ENCODE measurements at regions not wholly inside any gene's neighbourhood (a gene's known extent, or its start where the extent isn't known, plus 50 kb on each side); places are given as distances from the start of the nearest gene placed in this dataset.

DNA sequence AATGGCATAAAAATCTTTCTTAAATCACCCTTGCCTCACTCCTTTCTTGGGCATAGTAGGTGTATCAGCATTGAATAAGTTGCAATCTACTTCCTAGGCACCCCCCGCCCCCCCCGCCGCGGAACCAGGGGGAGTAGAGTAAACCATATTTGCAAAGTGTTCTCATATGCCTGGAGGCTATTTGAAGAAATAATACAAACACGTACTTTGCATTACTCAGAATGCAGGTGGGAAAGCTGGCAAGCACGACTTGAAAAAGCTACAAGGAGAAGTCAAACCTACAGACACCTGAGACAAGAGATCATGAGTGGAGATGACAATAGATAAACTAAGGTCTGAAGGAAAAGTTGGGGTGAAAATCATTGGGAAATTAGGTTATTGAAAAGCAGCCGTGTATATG lies 65.6 kb downstream of the POM121L12 start (continued):
- TF ChIP-seq, protein P1, sequence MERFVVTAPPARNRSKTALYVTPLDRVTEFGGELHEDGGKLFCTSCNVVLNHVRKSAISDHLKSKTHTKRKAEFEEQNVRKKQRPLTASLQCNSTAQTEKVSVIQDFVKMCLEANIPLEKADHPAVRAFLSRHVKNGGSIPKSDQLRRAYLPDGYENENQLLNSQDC (CRISPR knock-in tag; IDR thresholded peaks at IDR 0.05) = no peak

DNA sequence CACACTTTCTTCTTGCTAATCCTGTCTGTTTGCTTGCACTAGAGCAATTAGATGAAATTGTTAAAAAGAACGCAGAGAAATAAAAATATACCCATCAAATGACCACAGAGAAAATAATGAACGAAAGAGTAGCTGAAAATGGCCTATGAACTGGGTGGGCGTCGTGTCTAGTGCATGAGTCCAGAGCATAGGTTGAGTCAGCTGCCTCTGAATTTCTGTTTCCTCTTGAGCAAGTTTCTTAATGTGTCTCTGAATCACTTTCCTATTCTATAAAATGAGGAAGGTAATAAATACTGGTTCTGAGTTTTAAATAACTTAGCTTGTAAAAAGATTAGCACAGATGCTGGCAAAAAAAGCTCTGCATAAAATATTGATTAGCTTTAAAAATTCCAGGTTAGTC lies 75.0 kb downstream of the POM121L12 start:
- Histone ChIP-seq H3K4me3 (no peak overlapping the region), H3K4me1 (replicated peaks in 1 of 2; ENCODE audit: control insufficient read depth in 2 of 2, insufficient read depth in 2 of 2, low read length in 2 of 2) (no peaks in the 10 kb centered on the region), H3K27ac (ENCODE audit: extremely low read depth, low read depth, low read length) (no peak overlapping the region), H3K9ac (ENCODE audit: insufficient read depth in 1 of 2, low read depth in 2 of 2, low read length in 2 of 2) (no peak overlapping the region), H3K27me3 (ENCODE audit: control insufficient read depth in 2 of 2, insufficient read depth in 2 of 2, low read length in 2 of 2) (no peaks in the 10 kb centered on the region), H4K20me1 (replicated peaks; ENCODE audit: control insufficient read depth, insufficient read depth, low read length) (no peaks in the 10 kb centered on the region), H2AFZ (ENCODE audit: low read depth, low read length) (no peak overlapping the region), H3K79me2 (ENCODE audit: control insufficient read depth, insufficient read depth, low read length) (no peaks in the 10 kb centered on the region), H3K4me2 (ENCODE audit: insufficient read depth, low read length) (no peak overlapping the region), H3K9me3 (replicated peaks; ENCODE audit: control insufficient read depth, insufficient read depth, low read depth, low read length) (no peaks in the 10 kb centered on the region), H3K9me1 (ENCODE audit: control insufficient read depth, insufficient read depth, low read length) (no peaks in the 10 kb centered on the region), H3K36me3 (ENCODE audit: control insufficient read depth, insufficient read depth, low read length) (no peaks in the 10 kb centered on the region)
- TF ChIP-seq ZC3H8 (IDR thresholded peaks at IDR 0.05) (no peak), TARDBP (IDR thresholded peaks at IDR 0.05) (no peak), ZNF133 (CRISPR knock-in tag; IDR thresholded peaks at IDR 0.05) (no peak), ZNF584 (CRISPR knock-in tag; IDR thresholded peaks at IDR 0.05; ENCODE audit: low read depth) (no peak)
- TF ChIP-seq, protein P2, sequence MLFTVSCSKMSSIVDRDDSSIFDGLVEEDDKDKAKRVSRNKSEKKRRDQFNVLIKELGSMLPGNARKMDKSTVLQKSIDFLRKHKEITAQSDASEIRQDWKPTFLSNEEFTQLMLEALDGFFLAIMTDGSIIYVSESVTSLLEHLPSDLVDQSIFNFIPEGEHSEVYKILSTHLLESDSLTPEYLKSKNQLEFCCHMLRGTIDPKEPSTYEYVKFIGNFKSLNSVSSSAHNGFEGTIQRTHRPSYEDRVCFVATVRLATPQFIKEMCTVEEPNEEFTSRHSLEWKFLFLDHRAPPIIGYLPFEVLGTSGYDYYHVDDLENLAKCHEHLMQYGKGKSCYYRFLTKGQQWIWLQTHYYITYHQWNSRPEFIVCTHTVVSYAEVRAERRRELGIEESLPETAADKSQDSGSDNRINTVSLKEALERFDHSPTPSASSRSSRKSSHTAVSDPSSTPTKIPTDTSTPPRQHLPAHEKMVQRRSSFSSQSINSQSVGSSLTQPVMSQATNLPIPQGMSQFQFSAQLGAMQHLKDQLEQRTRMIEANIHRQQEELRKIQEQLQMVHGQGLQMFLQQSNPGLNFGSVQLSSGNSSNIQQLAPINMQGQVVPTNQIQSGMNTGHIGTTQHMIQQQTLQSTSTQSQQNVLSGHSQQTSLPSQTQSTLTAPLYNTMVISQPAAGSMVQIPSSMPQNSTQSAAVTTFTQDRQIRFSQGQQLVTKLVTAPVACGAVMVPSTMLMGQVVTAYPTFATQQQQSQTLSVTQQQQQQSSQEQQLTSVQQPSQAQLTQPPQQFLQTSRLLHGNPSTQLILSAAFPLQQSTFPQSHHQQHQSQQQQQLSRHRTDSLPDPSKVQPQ (CRISPR knock-in tag; IDR thresholded peaks at IDR 0.05; ENCODE audit: borderline replicate concordance) = no peak
- TF ChIP-seq, protein P3, sequence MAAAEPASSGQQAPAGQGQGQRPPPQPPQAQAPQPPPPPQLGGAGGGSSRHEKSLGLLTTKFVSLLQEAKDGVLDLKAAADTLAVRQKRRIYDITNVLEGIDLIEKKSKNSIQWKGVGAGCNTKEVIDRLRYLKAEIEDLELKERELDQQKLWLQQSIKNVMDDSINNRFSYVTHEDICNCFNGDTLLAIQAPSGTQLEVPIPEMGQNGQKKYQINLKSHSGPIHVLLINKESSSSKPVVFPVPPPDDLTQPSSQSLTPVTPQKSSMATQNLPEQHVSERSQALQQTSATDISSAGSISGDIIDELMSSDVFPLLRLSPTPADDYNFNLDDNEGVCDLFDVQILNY (CRISPR knock-in tag; IDR thresholded peaks at IDR 0.05) = no peak
- intact Hi-C loops (cut with micrococcal nuclease) (no loop called here), in situ Hi-C loops (cut with MboI) (no loop called here)
- no peak for FAIRE-seq
- BruUV-seq (replicated peaks) = no TSS peak
- whole genome bisulfite sequencing (ENCODE audit: insufficient coverage, low coverage, missing lambda C conversion rate) = 0% methylated on average over 4 of the region's 4 CpGs
- no peak for DNase-seq (ENCODE audit: extremely low read depth in 1 of 4, low spot score in 3 of 4)
- ChIA-PET POLR2A (no interaction called here), CTCF (ENCODE audit: low intra/inter-chr PET ratio) (no interaction called here)
- ATAC-seq = no peak
